Cardiac muscle cell (in vitro differentiated cells and primary cell): ENCODE measurements at regions not wholly inside any gene's neighbourhood (a gene's known extent, or its start where the extent isn't known, plus 50 kb on each side); places are given as distances from the start of the nearest gene placed in this dataset.

ENCODE experiments used
- DNase-seq, 2 donors: peaks; one replicate each; pipeline versions ENCODE4 v3.0.0 to v3.0.0-alpha.2; 2010 to 2017; ENCODE audit warnings: low read depth in 1 of 2, low spot score in 1 of 2
- H3K27ac ChIP-seq: fragments of 200-600 bp; sonication (generic); 2 replicates; pipeline ENCODE4 v1.5.1; 2016
- H3K27me3 ChIP-seq: fragments of 200-600 bp; sonication (generic); 2 replicates; pipeline ENCODE4 v1.6.0; 2016; ENCODE audit warnings: control low read depth
- H3K36me3 ChIP-seq: fragments of 200-600 bp; sonication (generic); 2 replicates; pipeline ENCODE4 v1.5.1; 2016; ENCODE audit warnings: control low read depth
- H3K4me1 ChIP-seq: fragments of 200-600 bp; sonication (generic); 2 replicates; pipeline ENCODE4 v1.8.1; 2017; ENCODE audit warnings: low read depth, mild to moderate bottlenecking, mixed run types
- H3K4me3 ChIP-seq: fragments of 200-600 bp; sonication (generic); 2 replicates; pipeline ENCODE4 v1.5.1; 2016; ENCODE audit warnings: mild to moderate bottlenecking
- H3K9me3 ChIP-seq: fragments of 200-600 bp; sonication (generic); 2 replicates; pipeline ENCODE4 v1.5.1; 2017; ENCODE audit warnings: low read depth, mild to moderate bottlenecking, control low read depth
- TF ChIP-seq, protein P1 (sequence below): IDR thresholded peaks from 2 replicates; pipeline ENCODE4 v1.5.1; 2012; ENCODE audit warnings: low read depth, mild to moderate bottlenecking, low read length

DNA sequence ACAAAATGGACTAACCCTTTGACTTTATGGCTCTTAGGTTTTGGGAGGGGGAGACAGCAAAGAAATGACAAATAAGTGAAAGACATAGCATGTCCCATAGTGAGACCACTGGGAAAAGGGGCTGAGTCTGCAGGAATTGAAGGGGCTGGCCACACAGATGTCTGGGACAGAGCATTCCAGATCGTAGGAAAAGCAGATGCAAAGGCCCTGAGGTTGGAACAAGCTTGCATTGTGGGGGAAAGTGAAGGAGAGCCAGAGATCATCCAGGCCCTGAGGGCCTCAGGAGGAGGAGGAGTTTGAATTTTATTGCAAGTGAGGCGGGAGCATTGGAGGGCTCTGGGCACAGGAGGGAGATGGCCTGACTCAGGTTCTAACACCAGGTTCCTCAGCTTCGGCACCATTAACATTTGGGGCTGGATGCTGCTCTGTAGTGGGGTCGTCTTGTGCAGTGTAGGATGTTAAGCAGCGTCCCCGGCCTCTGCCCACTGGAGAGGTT is 97.5 kb downstream of the CEBPB start:
- Histone ChIP-seq H3K4me3 (no peak overlapping the region), H3K4me1 (peaks cover 5% of the 10 kb centered on the region), H3K36me3 (no peaks in the 10 kb centered on the region)

DNA sequence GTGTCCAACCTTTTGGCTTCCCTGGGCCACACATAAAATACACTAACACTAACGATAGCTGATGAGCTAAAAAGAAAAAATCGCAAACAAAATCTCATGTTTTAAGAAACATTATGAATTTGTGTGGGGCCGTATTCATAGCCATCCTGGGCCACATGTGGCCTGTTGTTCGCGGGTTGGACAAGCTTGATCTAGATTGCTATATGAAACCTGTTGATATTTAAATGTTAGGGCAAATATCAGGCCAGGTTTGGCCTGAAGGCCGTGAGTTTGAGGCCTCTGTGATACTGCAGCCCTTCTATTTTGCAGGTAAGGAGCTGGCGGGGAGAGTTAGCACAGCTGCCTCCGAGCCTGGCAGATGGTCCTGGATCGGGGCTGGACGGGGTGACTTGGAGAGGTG is 99.0 kb downstream of the CEBPB start:
- DNase-seq, result no peak
- Histone ChIP-seq H3K9me3 (no peaks in the 10 kb centered on the region), H3K27ac (no peak overlapping the region), H3K27me3 (no peaks in the 10 kb centered on the region), H3K4me1 (peaks cover 5% of the 10 kb centered on the region), H3K4me3 (no peak overlapping the region), H3K36me3 (no peaks in the 10 kb centered on the region)
- TF ChIP-seq, protein P1, sequence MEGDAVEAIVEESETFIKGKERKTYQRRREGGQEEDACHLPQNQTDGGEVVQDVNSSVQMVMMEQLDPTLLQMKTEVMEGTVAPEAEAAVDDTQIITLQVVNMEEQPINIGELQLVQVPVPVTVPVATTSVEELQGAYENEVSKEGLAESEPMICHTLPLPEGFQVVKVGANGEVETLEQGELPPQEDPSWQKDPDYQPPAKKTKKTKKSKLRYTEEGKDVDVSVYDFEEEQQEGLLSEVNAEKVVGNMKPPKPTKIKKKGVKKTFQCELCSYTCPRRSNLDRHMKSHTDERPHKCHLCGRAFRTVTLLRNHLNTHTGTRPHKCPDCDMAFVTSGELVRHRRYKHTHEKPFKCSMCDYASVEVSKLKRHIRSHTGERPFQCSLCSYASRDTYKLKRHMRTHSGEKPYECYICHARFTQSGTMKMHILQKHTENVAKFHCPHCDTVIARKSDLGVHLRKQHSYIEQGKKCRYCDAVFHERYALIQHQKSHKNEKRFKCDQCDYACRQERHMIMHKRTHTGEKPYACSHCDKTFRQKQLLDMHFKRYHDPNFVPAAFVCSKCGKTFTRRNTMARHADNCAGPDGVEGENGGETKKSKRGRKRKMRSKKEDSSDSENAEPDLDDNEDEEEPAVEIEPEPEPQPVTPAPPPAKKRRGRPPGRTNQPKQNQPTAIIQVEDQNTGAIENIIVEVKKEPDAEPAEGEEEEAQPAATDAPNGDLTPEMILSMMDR, result no peak

More for the DNA sequence above, 97.5 kb downstream of the CEBPB start:
- H3K9me3 ChIP-seq, result no peaks in the 10 kb centered on the region
- H3K27ac ChIP-seq, result no peak overlapping the region
- no peak for DNase-seq
- TF ChIP-seq, protein P1, result no peak
- no peaks in the 10 kb centered on the region for H3K27me3 ChIP-seq

DNA sequence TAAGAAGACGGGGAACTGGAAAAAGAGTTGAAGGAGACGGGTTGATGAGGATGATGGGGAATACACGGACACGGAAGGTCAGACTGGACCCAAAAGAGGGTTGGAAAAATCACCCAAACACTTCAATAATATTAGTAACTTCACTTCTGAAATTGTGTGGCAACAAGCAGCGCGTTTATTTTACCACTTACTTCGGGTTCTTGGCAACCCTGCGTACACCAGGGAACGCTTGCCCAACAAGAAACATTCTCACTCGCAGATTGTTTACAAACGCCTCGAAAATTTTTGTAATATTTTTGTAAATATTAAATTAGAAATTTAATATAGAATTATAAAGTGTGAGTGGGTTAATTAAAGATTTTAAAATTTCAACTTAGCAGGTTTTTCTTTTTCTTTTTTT is 99.5 kb downstream of the CEBPB start:
- Histone ChIP-seq H3K27ac (no peak overlapping the region), H3K4me3 (no peak overlapping the region), H3K9me3 (no peaks in the 10 kb centered on the region), H3K4me1 (peaks cover 5% of the 10 kb centered on the region), H3K36me3 (no peaks in the 10 kb centered on the region), H3K27me3 (no peaks in the 10 kb centered on the region)
- TF ChIP-seq, protein P1, result no peak
- no peak for DNase-seq

DNA sequence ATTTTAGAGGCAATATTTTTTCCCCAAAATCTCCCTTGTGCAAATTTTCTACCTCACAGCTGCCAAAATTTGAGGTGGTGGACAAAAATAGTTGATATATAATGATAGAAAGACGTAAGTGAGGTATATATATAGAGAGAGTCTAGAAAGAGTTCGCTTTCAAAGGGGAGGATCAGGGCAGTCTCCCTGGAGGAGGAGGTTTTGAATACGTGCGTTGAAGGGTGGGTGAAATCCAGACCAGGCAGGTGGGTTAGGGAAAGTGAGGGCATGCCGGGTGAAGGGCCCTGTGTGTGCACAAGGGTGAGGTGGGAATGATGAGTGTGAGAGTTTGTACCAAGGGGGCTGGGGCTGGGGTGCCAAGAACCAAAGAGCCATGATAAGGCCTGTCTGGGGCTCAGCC is 100.2 kb downstream of the CEBPB start:
- Histone ChIP-seq H3K9me3 (no peaks in the 10 kb centered on the region), H3K27ac (no peak overlapping the region), H3K4me1 (peaks cover 5% of the 10 kb centered on the region), H3K36me3 (no peaks in the 10 kb centered on the region), H3K4me3 (no peak overlapping the region), H3K27me3 (no peaks in the 10 kb centered on the region)
- no peak for DNase-seq
- TF ChIP-seq, protein P1, result no peak

DNA sequence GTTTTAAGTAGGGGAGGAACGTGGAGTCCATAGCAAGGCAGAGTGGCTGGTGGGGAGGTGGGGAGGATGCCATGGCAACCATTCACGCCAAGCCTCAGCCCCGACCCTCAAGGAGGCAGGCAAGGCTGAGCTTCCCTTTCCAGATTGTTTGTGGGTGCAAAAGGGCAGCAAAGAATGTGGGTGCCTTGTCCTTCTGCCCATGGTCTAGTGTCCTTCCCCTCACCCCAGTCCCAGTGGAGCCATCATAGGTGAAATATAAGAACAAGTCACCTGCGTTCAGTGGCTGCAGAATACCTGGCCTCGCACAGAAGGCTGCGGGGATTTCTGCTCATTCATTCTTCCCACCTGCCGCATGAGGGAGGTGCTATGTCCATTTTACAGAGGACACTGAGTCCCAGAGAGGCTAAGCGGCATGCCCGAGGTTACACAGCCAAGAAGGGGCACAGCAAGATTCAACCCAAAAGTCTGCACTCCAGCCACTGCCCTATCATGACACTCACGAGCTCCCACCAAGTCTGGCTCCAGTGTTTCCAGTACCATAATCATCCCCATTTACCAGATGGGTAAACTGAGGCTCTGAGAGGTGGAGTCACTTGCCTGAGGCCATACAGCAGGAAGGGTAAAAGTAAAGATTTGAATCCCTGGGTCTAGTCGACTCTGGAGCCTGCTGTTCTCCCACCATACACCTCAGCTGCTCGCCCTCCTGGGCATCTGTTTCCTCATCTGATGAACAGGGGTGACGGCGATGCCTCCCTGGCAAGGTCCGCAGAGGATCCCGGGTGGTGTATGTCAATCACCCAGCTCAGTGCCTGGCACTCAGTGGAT is 100.8 kb downstream of the CEBPB start:
- TF ChIP-seq, protein P1, result no peak
- H3K4me3 ChIP-seq, result no peak overlapping the region
- H3K36me3 ChIP-seq, result no peaks in the 10 kb centered on the region
- H3K4me1 ChIP-seq, result peaks cover 4% of the 10 kb centered on the region
- H3K27me3 ChIP-seq, result no peaks in the 10 kb centered on the region
- no peak for DNase-seq
- no peaks in the 10 kb centered on the region for H3K9me3 ChIP-seq
- no peak overlapping the region for H3K27ac ChIP-seq
